Caco-2 (cell line): ENCODE measurements at regions not wholly inside any gene's neighbourhood (a gene's known extent, or its start where the extent isn't known, plus 50 kb on each side); places are given as distances from the start of the nearest gene placed in this dataset.

Experiments
- BruUV-seq: library from RNA; stranded (reverse); fragments of 400-500 nt; replicated peaks from 2 replicates; lab custom pipeline; 2021; lab: Mats Ljungman, UMichigan
- CTCF ChIA-PET: fragments of 300-600 bp; sonication (Branson Sonifier 250); formaldehyde crosslinking; loops from one replicate; lab custom pipeline; 2022; ENCODE audit warnings: antibody characterized with exemption; lab: Charles Lee
- POLR2A ChIA-PET: fragments of 300-600 bp; sonication (Branson Sonifier 250); formaldehyde crosslinking; loops from one replicate; lab custom pipeline; 2022; ENCODE audit warnings: antibody characterized with exemption; lab: Charles Lee
- DNase-seq, 2 experiments: peaks; one replicate each; pipeline versions ENCODE4 v3.0.0 to v3.0.0-alpha.2; 2020 to 2022
- H3K27me3 ChIP-seq: replicated peaks from 2 replicates; pipeline ENCODE4 v1.6.0; 2011; ENCODE audit warnings: low read length; ENCODE audit not compliant: control insufficient read depth, insufficient read depth
- H3K36me3 ChIP-seq: 2 replicates; pipeline ENCODE4 v1.5.1; 2011; ENCODE audit warnings: low read length; ENCODE audit not compliant: control insufficient read depth, insufficient read depth
- H3K4me1 ChIP-seq: fragments of 250-450 bp; sonication (Bioruptor Pico); 2 replicates; pipeline ENCODE4 v1.5.1; 2020; ENCODE audit warnings: mild to moderate bottlenecking
- H3K4me3 ChIP-seq: 2 replicates; pipeline ENCODE4 v1.5.1; 2011; ENCODE audit warnings: low read depth, mild to moderate bottlenecking, control low read depth, low read length
- H3K9me3 ChIP-seq: fragments of 250-450 bp; sonication (Bioruptor Pico); 2 replicates; pipeline ENCODE4 v1.5.1; 2020; ENCODE audit warnings: mild to moderate bottlenecking, moderate library complexity
- H3K27ac Mint-ChIP-seq: one replicate; pipeline ENCODE4 v1.8.0; 2022; ENCODE audit warnings: mixed read lengths; ENCODE audit not compliant: unreplicated experiment
- H3K27me3 Mint-ChIP-seq: one replicate; pipeline ENCODE4 v1.8.0; 2022; ENCODE audit warnings: mixed read lengths; ENCODE audit not compliant: insufficient read depth, unreplicated experiment
- H3K36me3 Mint-ChIP-seq: one replicate; pipeline ENCODE4 v1.8.0; 2022; ENCODE audit warnings: mild to moderate bottlenecking, mixed read lengths; ENCODE audit not compliant: insufficient read depth, unreplicated experiment
- H3K4me1 Mint-ChIP-seq: one replicate; pipeline ENCODE4 v1.8.0; 2022; ENCODE audit warnings: low read depth, mixed read lengths; ENCODE audit not compliant: unreplicated experiment
- H3K4me3 Mint-ChIP-seq: one replicate; pipeline ENCODE4 v1.8.0; 2022; ENCODE audit warnings: mild to moderate bottlenecking, moderate library complexity, mixed read lengths; ENCODE audit not compliant: unreplicated experiment
- H3K9me3 Mint-ChIP-seq: one replicate; pipeline ENCODE4 v1.8.0; 2022; ENCODE audit warnings: mixed read lengths; ENCODE audit not compliant: unreplicated experiment
- CTCF ChIP-seq, 2 experiments: fragments of 200-600 bp in 1 of 2; IDR thresholded peaks; 1 replicate in 1 of 2; 2 replicates in 1 of 2; pipeline versions ENCODE4 v1.5.1 to v1.8.0; 2011 to 2022; ENCODE audit warnings: antibody characterized with exemption in 1 of 2, control low read depth in 1 of 2, inconsistent platforms in 1 of 2, low read depth in 1 of 2, low read length in 1 of 2, mild to moderate bottlenecking in 1 of 2, moderate library complexity in 1 of 2; ENCODE audit not compliant: insufficient read depth in 1 of 2, severe bottlenecking in 1 of 2, unreplicated experiment in 1 of 2
- intact Hi-C: fragments of 100-400 bp; cut with micrococcal nuclease; formaldehyde crosslinking; loops from one replicate; pipeline ENCODE4 v1.10.0; 2022; ENCODE audit not compliant: unreplicated experiment

- H3K9me3 ChIP-seq = no peaks in the 10 kb centered on the region
- TF ChIP-seq CTCF (IDR thresholded peaks at IDR 0.05; ENCODE audit: insufficient read depth in 1 of 2, low read depth in 1 of 2, low read length in 1 of 2, severe bottlenecking in 1 of 2, unreplicated experiment in 1 of 2) = no peak
- DNase-seq = no peak
- no peak overlapping the region for H3K4me3 Mint-ChIP-seq
- no peaks in the 10 kb centered on the region for H3K4me1 Mint-ChIP-seq
- intact Hi-C loops = no loop called here
- H3K27me3 Mint-ChIP-seq = peaks cover 7% of the 10 kb centered on the region
- CTCF ChIA-PET = no interaction called here
- POLR2A ChIA-PET = no interaction called here
- no peaks in the 10 kb centered on the region for H3K9me3 Mint-ChIP-seq
- no peak overlapping the region for H3K27ac Mint-ChIP-seq
- no peaks in the 10 kb centered on the region for H3K36me3 ChIP-seq
- H3K36me3 Mint-ChIP-seq = no peaks in the 10 kb centered on the region
- BruUV-seq = no TSS peak
- H3K4me3 ChIP-seq = no peak overlapping the region
- no peaks in the 10 kb centered on the region for H3K27me3 ChIP-seq
- H3K4me1 ChIP-seq = no peaks in the 10 kb centered on the region
Measured at GRCh38 chr5:42035526-42035925, 110.4 kb downstream of the FBXO4 start.

- no peaks in the 10 kb centered on the region for H3K4me1 ChIP-seq
- H3K27me3 ChIP-seq = no peaks in the 10 kb centered on the region
- peaks cover 7% of the 10 kb centered on the region for H3K27me3 Mint-ChIP-seq
- no peak overlapping the region for H3K4me3 Mint-ChIP-seq
- no peaks in the 10 kb centered on the region for H3K36me3 ChIP-seq
- DNase-seq = no peak
- no peak overlapping the region for H3K27ac Mint-ChIP-seq
- no peaks in the 10 kb centered on the region for H3K4me1 Mint-ChIP-seq
- H3K9me3 ChIP-seq = no peaks in the 10 kb centered on the region
- CTCF ChIA-PET = no interaction called here
- intact Hi-C loops = loop anchor here (2.0 kb wide), 1 partner anchor 72 kb away; no protein-coding TSS in a partner anchor
- no peaks in the 10 kb centered on the region for H3K9me3 Mint-ChIP-seq
- POLR2A ChIA-PET = interaction anchor here (0.5 to 0.6 kb wide), 2 partner anchors 21 to 571 kb away, joined by 3 to 4 read pairs; no protein-coding TSS in a partner anchor
- BruUV-seq = no TSS peak
- no peak overlapping the region for H3K4me3 ChIP-seq
- H3K36me3 Mint-ChIP-seq = no peaks in the 10 kb centered on the region
- no peak for TF ChIP-seq CTCF (IDR thresholded peaks at IDR 0.05; ENCODE audit: insufficient read depth in 1 of 2, low read depth in 1 of 2, low read length in 1 of 2, severe bottlenecking in 1 of 2, unreplicated experiment in 1 of 2)
Measured at GRCh38 chr5:42036379-42036778, 111.3 kb downstream of the FBXO4 start.

GRCh38 chr5:42037379-42037932 lies 112.4 kb downstream of the FBXO4 start:
- no peaks in the 10 kb centered on the region for H3K9me3 Mint-ChIP-seq
- no peaks in the 10 kb centered on the region for H3K36me3 ChIP-seq
- ChIA-PET POLR2A (no interaction called here), CTCF (interaction anchor here (1.0 kb wide), 1 partner anchor 181 kb away, joined by 3 read pairs; no protein-coding TSS in a partner anchor)
- no TSS peak for BruUV-seq
- H3K4me3 Mint-ChIP-seq = no peak overlapping the region
- no peaks in the 10 kb centered on the region for H3K4me1 Mint-ChIP-seq
- peaks cover 7% of the 10 kb centered on the region for H3K27me3 Mint-ChIP-seq
- no peak for DNase-seq
- H3K9me3 ChIP-seq = no peaks in the 10 kb centered on the region
- intact Hi-C loops = loop anchor here (2.0 kb wide), 1 partner anchor 71 kb away; no protein-coding TSS in a partner anchor
- H3K27me3 ChIP-seq = no peaks in the 10 kb centered on the region
- H3K27ac Mint-ChIP-seq = no peak overlapping the region
- TF ChIP-seq CTCF (IDR thresholded peaks at IDR 0.05; ENCODE audit: insufficient read depth in 1 of 2, low read depth in 1 of 2, low read length in 1 of 2, severe bottlenecking in 1 of 2, unreplicated experiment in 1 of 2) = no peak
- H3K36me3 Mint-ChIP-seq = no peaks in the 10 kb centered on the region
- no peak overlapping the region for H3K4me3 ChIP-seq
- no peaks in the 10 kb centered on the region for H3K4me1 ChIP-seq
